Natural killer cell (primary cell): ENCODE measurements at regions not wholly inside any gene's neighbourhood (a gene's known extent, or its start where the extent isn't known, plus 50 kb on each side); places are given as distances from the start of the nearest gene placed in this dataset.
"Not testable (repeated sequence)": the region's sequence is repeated elsewhere in the genome, so short reads cannot be mapped to it uniquely, and the experiment has no call there.

Source experiments
- ATAC-seq, 3 donors: fragments of 150-1000 bp in 2 of 3; fragments of 200-7000 bp in 1 of 3; cut with Tn5 transposase; 1 replicate in 1 of 3; 2 replicates in 2 of 3; pipeline ENCODE4 v1.10.0; 2021; ENCODE audit warnings: mild to moderate bottlenecking in 2 of 3, moderate library complexity in 2 of 3
- DNase-seq, 2 donors: peaks; one replicate each; pipeline versions ENCODE4 v3.0.0 to v3.0.0-alpha.2; 2013 to 2021; ENCODE audit warnings: mixed read lengths in 1 of 2
- H3K27ac ChIP-seq: one replicate; pipeline ENCODE4 v1.5.1; 2013; ENCODE audit warnings: mild to moderate bottlenecking, low read length
- H3K27me3 ChIP-seq: one replicate; pipeline ENCODE4 v1.6.1; 2013; ENCODE audit warnings: low read length; ENCODE audit not compliant: control insufficient read depth, insufficient read depth
- H3K36me3 ChIP-seq: one replicate; pipeline ENCODE4 v1.6.1; 2013; ENCODE audit warnings: low read length; ENCODE audit not compliant: control insufficient read depth, insufficient read depth
- H3K4me1 ChIP-seq: one replicate; pipeline ENCODE4 v1.6.1; 2013; ENCODE audit warnings: low read length; ENCODE audit not compliant: control insufficient read depth, insufficient read depth
- H3K4me3 ChIP-seq: one replicate; pipeline ENCODE4 v1.5.1; 2013; ENCODE audit warnings: low read length
- H3K9me3 ChIP-seq: one replicate; pipeline ENCODE4 v1.6.1; 2013; ENCODE audit warnings: low read length; ENCODE audit not compliant: control insufficient read depth, insufficient read depth
- H3K27ac Mint-ChIP-seq, 2 donors: one replicate each; pipeline ENCODE4 v1.8.0; 2022; ENCODE audit warnings: mild to moderate bottlenecking in 2 of 2, mixed read lengths in 2 of 2, moderate library complexity in 1 of 2
- H3K27me3 Mint-ChIP-seq, 2 donors: one replicate each; pipeline ENCODE4 v1.8.0; 2022; ENCODE audit warnings: low read depth in 2 of 2, mixed read lengths in 2 of 2
- H3K36me3 Mint-ChIP-seq: one replicate; pipeline ENCODE4 v1.8.0; 2022; ENCODE audit warnings: mixed read lengths
- H3K4me1 Mint-ChIP-seq, 2 donors: one replicate each; pipeline ENCODE4 v1.8.0; 2022; ENCODE audit warnings: mixed read lengths in 2 of 2
- H3K4me3 Mint-ChIP-seq: one replicate; pipeline ENCODE4 v1.8.0; 2022; ENCODE audit warnings: mild to moderate bottlenecking, moderate library complexity, mixed read lengths
- H3K9me3 Mint-ChIP-seq, 2 donors: one replicate each; pipeline ENCODE4 v1.8.0; 2022; ENCODE audit warnings: mixed read lengths in 2 of 2
- WGBS: methylation state at CpG from one replicate; pipeline ENCODE4 v1.1.7; 2013; ENCODE audit warnings: missing lambda C conversion rate; ENCODE audit not compliant: insufficient coverage; 5-methylcytosine and 5-hydroxymethylcytosine counted together
- intact Hi-C: fragments of 100-400 bp; cut with micrococcal nuclease; formaldehyde crosslinking; loops from one replicate; pipeline ENCODE4 v1.14.2; 2022
- TF ChIP-seq, protein P1 (sequence below): fragments of 200-600 bp; IDR thresholded peaks from one replicate; pipeline ENCODE4 v1.8.0; 2022; ENCODE audit warnings: antibody characterized with exemption

GRCh38 chr15:77898811-77899730, 178.4 kb downstream of the TBC1D2B start:
- Histone ChIP-seq H3K9me3 (no peaks in the 10 kb centered on the region), H3K27me3 (no peaks in the 10 kb centered on the region), H3K36me3 (no peaks in the 10 kb centered on the region), H3K4me3 (no peak overlapping the region), H3K27ac (no peak overlapping the region), H3K4me1 (peaks cover 2% of the 10 kb centered on the region)
- intact Hi-C loops = no loop called here
- Mint-ChIP-seq H3K4me1 (no peaks in the 10 kb centered on the region), H3K27me3 (peaks cover 4 to 7% of the 10 kb centered on the region in 2 donors), H3K9me3 (no peaks in the 10 kb centered on the region), H3K27ac (no peak overlapping the region), H3K4me3 (no peak overlapping the region), H3K36me3 (no peaks in the 10 kb centered on the region)
- no peak for ATAC-seq
- TF ChIP-seq, protein P1, sequence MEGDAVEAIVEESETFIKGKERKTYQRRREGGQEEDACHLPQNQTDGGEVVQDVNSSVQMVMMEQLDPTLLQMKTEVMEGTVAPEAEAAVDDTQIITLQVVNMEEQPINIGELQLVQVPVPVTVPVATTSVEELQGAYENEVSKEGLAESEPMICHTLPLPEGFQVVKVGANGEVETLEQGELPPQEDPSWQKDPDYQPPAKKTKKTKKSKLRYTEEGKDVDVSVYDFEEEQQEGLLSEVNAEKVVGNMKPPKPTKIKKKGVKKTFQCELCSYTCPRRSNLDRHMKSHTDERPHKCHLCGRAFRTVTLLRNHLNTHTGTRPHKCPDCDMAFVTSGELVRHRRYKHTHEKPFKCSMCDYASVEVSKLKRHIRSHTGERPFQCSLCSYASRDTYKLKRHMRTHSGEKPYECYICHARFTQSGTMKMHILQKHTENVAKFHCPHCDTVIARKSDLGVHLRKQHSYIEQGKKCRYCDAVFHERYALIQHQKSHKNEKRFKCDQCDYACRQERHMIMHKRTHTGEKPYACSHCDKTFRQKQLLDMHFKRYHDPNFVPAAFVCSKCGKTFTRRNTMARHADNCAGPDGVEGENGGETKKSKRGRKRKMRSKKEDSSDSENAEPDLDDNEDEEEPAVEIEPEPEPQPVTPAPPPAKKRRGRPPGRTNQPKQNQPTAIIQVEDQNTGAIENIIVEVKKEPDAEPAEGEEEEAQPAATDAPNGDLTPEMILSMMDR = no peak
- 86% methylated on average over 34 of the region's 34 CpGs for WGBS
- DNase-seq = no peak

DNA sequence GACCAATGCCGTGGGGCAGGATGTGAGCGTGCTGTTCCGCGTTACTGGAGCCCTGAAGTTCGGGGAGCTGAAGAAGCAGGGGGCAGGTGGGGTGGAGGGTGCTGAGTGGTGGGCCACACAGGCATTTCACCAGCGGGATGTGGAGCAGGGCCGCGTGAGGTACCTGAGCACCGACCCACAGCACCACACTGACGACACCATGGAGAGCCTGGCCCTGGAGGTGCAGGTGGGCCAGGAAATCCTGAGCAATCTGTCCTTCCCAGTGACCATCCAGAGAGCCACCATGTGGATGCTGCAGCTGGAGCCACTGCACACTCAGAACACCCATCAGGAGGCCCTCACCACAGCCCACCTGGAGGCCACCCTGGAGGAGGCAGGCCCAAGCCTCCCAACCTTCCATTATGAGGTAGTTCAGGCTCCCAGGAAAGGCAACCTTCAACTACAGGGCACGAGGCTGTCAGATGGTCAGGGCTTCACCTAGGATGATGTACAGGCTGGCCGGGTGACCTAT, 179.6 kb downstream of the TBC1D2B start:
- DNase-seq = no peak

GRCh38 chr15:77897113-77897895, 180.2 kb downstream of the TBC1D2B start:
- DNase-seq, H3K27ac Mint-ChIP-seq, H3K27me3 ChIP-seq, H3K27ac ChIP-seq, H3K4me3 ChIP-seq, H3K9me3 Mint-ChIP-seq, H3K4me1 ChIP-seq, H3K27me3 Mint-ChIP-seq, H3K4me3 Mint-ChIP-seq, intact Hi-C loops, H3K4me1 Mint-ChIP-seq, H3K9me3 ChIP-seq, ATAC-seq, H3K36me3 ChIP-seq, H3K36me3 Mint-ChIP-seq: not testable (repeated sequence)
- WGBS = 90% methylated on average over 37 of the region's 37 CpGs

More for the DNA sequence above, 179.6 kb downstream of the TBC1D2B start:
- TF ChIP-seq, protein P1 = no peak
- Histone ChIP-seq H3K9me3 (no peaks in the 10 kb centered on the region), H3K36me3 (no peaks in the 10 kb centered on the region), H3K4me1 (peaks cover under 1% of the 10 kb centered on the region), H3K27ac (no peak overlapping the region), H3K4me3 (no peak overlapping the region), H3K27me3 (no peaks in the 10 kb centered on the region)
- no peak overlapping the region for H3K4me3 Mint-ChIP-seq
- H3K9me3 Mint-ChIP-seq = no peaks in the 10 kb centered on the region
- intact Hi-C loops = no loop called here
- no peaks in the 10 kb centered on the region for H3K4me1 Mint-ChIP-seq
- peaks cover 4 to 7% of the 10 kb centered on the region in 2 donors for H3K27me3 Mint-ChIP-seq
- H3K27ac Mint-ChIP-seq = no peak overlapping the region
- ATAC-seq = no peak
- WGBS = 96% methylated on average over 12 of the region's 12 CpGs
- no peaks in the 10 kb centered on the region for H3K36me3 Mint-ChIP-seq

- H3K27ac ChIP-seq, H3K36me3 ChIP-seq, ATAC-seq, H3K4me3 Mint-ChIP-seq, H3K27me3 Mint-ChIP-seq, H3K9me3 Mint-ChIP-seq, DNase-seq, H3K27me3 ChIP-seq, H3K36me3 Mint-ChIP-seq, H3K4me3 ChIP-seq, H3K9me3 ChIP-seq, H3K27ac Mint-ChIP-seq, H3K4me1 Mint-ChIP-seq, intact Hi-C loops, H3K4me1 ChIP-seq: not testable (repeated sequence)
- WGBS = 92% methylated on average over 29 of the region's 32 CpGs
These were observed 181.1 kb downstream of the TBC1D2B start for GRCh38 chr15:77896147-77897112.
